SU-DHL-6 (cell line): ENCODE measurements at regions not wholly inside any gene's neighbourhood (a gene's known extent, or its start where the extent isn't known, plus 50 kb on each side); places are given as distances from the start of the nearest gene placed in this dataset.
"Not testable (repeated sequence)": the region's sequence is repeated elsewhere in the genome, so short reads cannot be mapped to it uniquely, and the experiment has no call there.

Experiments used
- H2AFZ ChIP-seq: fragments of 200-600 bp; sonication (generic); 2 replicates; pipeline ENCODE4 v1.6.1; 2014; ENCODE audit warnings: low read depth, mild to moderate bottlenecking, moderate library complexity, mixed read lengths, antibody characterized with exemption, low read length; ENCODE audit not compliant: severe bottlenecking
- H3F3A ChIP-seq: fragments of 200-600 bp; shearing (Covaris generic); 2 replicates; pipeline ENCODE4 v1.6.0; 2016; ENCODE audit warnings: antibody characterized with exemption, mild to moderate bottlenecking; ENCODE audit not compliant: insufficient read depth
- H3K27ac ChIP-seq: fragments of 200-600 bp; sonication (generic); 2 replicates; pipeline ENCODE4 v1.5.1; 2016; ENCODE audit warnings: low read depth, mild to moderate bottlenecking, low read length, moderate library complexity, mixed read lengths
- H3K27me3 ChIP-seq: fragments of 200-600 bp; sonication (generic), shearing (Covaris generic); 2 replicates; pipeline ENCODE4 v1.6.0; 2014; ENCODE audit warnings: mild to moderate bottlenecking, low read length
- H3K36me3 ChIP-seq: fragments of 200-600 bp; sonication (generic); 2 replicates; pipeline ENCODE4 v1.6.1; 2014; ENCODE audit warnings: mild to moderate bottlenecking, low read length, mixed read lengths
- H3K4me2 ChIP-seq: fragments of 300-600, 200-600 bp; shearing (Covaris generic), sonication (generic); 2 replicates; pipeline ENCODE4 v1.6.0; 2014; ENCODE audit warnings: low read length, low read depth, mild to moderate bottlenecking; ENCODE audit not compliant: poor library complexity, severe bottlenecking
- H3K4me3 ChIP-seq: fragments of 200-600 bp; sonication (generic); 2 replicates; pipeline ENCODE4 v1.5.1; 2014; ENCODE audit warnings: antibody characterized with exemption, low read length, mild to moderate bottlenecking, mixed read lengths; ENCODE audit not compliant: insufficient read depth, poor library complexity, severe bottlenecking
- H3K79me2 ChIP-seq: fragments of 200-600 bp; sonication (generic); 2 replicates; pipeline ENCODE4 v1.6.1; 2014; ENCODE audit warnings: mild to moderate bottlenecking, low read length, moderate library complexity; ENCODE audit not compliant: insufficient read depth
- H3K9ac ChIP-seq: fragments of 200-600 bp; sonication (generic); 2 replicates; pipeline ENCODE4 v1.7.0; 2014; ENCODE audit warnings: mild to moderate bottlenecking, low read length
- H3K9me2 ChIP-seq: fragments of 200-600 bp; sonication (generic); replicated peaks from 2 replicates; pipeline ENCODE4 v1.6.1; 2014; ENCODE audit warnings: low read length; ENCODE audit not compliant: insufficient read depth
- H3K9me3 ChIP-seq: fragments of 200-600 bp; sonication (generic); 2 replicates; pipeline ENCODE4 v1.6.1; 2014; ENCODE audit warnings: low read length, mixed read lengths; ENCODE audit not compliant: insufficient read depth
- H4K20me1 ChIP-seq: fragments of 200-600 bp; sonication (generic); 2 replicates; pipeline ENCODE4 v1.6.1; 2014; ENCODE audit warnings: low read depth, mild to moderate bottlenecking, antibody characterized with exemption, low read length, moderate library complexity, mixed read lengths
- CTCF ChIP-seq: fragments of 200-600 bp; sonication (generic); IDR thresholded peaks from one replicate; pipeline ENCODE4 v1.5.1; 2017; ENCODE audit warnings: antibody characterized with exemption, mild to moderate bottlenecking, low read length, moderate library complexity; ENCODE audit not compliant: insufficient read depth, poor library complexity, severe bottlenecking
- EZH2phosphoT487 ChIP-seq: fragments of 200-600 bp; sonication (generic), shearing (Covaris generic); conservative IDR thresholded peaks from 2 replicates; pipeline ENCODE4 v1.6.1; 2018; ENCODE audit warnings: mild to moderate bottlenecking, antibody characterized with exemption, low read length, moderate library complexity, mixed read lengths

DNA sequence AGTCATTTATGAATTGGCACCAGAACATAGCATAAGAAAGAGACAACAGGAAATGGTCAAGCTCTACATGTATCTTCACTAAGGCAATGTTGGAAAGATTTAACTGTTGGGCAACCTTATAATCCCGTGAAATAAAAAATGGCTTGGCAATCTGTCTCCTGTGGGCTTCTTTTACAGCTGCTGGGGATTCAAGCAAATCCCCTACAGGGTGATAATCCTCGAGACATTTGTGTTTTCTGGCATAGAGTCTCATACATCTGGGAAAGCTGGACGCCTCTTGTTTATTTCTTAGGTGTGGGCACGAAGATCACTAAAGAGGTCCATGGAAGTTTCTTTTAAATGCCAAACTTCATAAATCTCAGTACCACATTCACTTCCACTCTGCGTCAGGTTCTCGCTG is 82.2 kb upstream of the GPR141 start:
- no peak for TF ChIP-seq CTCF
- no peak for TF ChIP-seq EZH2phosphoT487
- Histone ChIP-seq H3K27ac (no peak overlapping the region), H2AFZ (no peak overlapping the region), H3F3A (no peaks in the 10 kb centered on the region), H4K20me1 (no peaks in the 10 kb centered on the region), H3K9ac (no peak overlapping the region), H3K9me2 (no peaks in the 10 kb centered on the region), H3K4me3 (no peak overlapping the region), H3K27me3 (no peaks in the 10 kb centered on the region), H3K36me3 (no peaks in the 10 kb centered on the region), H3K79me2 (no peaks in the 10 kb centered on the region), H3K9me3 (no peaks in the 10 kb centered on the region), H3K4me2 (no peak overlapping the region)

- H3K9me3 ChIP-seq = no peaks in the 10 kb centered on the region
- no peak overlapping the region for H3K4me2 ChIP-seq
- H3K79me2 ChIP-seq = no peaks in the 10 kb centered on the region
- TF ChIP-seq CTCF = no peak
- no peak for TF ChIP-seq EZH2phosphoT487
- no peaks in the 10 kb centered on the region for H3K27me3 ChIP-seq
- no peak overlapping the region for H2AFZ ChIP-seq
- H3K9ac ChIP-seq = no peak overlapping the region
- no peak overlapping the region for H3K27ac ChIP-seq
- H3F3A ChIP-seq = no peaks in the 10 kb centered on the region
- no peaks in the 10 kb centered on the region for H3K36me3 ChIP-seq
- H3K4me3 ChIP-seq = no peak overlapping the region
- no peaks in the 10 kb centered on the region for H4K20me1 ChIP-seq
- H3K9me2 ChIP-seq = no peaks in the 10 kb centered on the region
Observed at GRCh38 chr7:37604078-37604477, 79.5 kb upstream of the GPR141 start.

DNA sequence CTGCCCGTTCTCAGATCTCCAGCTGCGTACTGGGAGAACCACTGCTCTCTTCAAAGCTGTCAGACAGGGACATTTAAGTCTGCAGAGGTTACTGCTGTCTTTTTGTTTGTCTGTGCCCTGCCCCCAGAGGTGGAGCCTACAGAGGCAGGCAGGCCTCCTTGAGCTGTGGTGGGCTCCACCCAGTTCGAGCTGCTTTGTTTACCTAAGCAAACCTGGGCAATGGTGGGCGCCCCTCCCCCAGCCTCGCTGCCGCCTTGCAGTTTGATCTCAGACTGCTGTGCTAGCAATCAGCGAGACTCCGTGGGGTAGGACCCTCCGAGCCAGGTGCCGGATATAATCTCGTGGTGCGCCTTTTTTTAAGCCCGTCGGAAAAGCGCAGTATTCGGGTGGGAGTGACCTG is 66.2 kb upstream of the GPR141 start:
- not testable (repeated sequence) for H2AFZ ChIP-seq, H3K9me3 ChIP-seq, H3K27ac ChIP-seq, H3K27me3 ChIP-seq, H3K9me2 ChIP-seq, H3K36me3 ChIP-seq, H3K9ac ChIP-seq, H4K20me1 ChIP-seq, H3K4me2 ChIP-seq, H3K79me2 ChIP-seq, H3K4me3 ChIP-seq, H3F3A ChIP-seq

- no peaks in the 10 kb centered on the region for H3K9me2 ChIP-seq
- no peaks in the 10 kb centered on the region for H3K79me2 ChIP-seq
- H3K27me3 ChIP-seq = no peaks in the 10 kb centered on the region
- H2AFZ ChIP-seq = no peak overlapping the region
- no peaks in the 10 kb centered on the region for H4K20me1 ChIP-seq
- TF ChIP-seq EZH2phosphoT487 = no peak
- TF ChIP-seq CTCF = no peak
- H3K9ac ChIP-seq = no peak overlapping the region
- no peak overlapping the region for H3K27ac ChIP-seq
- H3K36me3 ChIP-seq = no peaks in the 10 kb centered on the region
- no peaks in the 10 kb centered on the region for H3F3A ChIP-seq
- no peaks in the 10 kb centered on the region for H3K9me3 ChIP-seq
- no peak overlapping the region for H3K4me2 ChIP-seq
- H3K4me3 ChIP-seq = no peak overlapping the region
Observed at GRCh38 chr7:37633048-37633447, 50.5 kb upstream of the GPR141 start.
